HG03521 (cell line): ENCODE measurements at regions not wholly inside any gene's neighbourhood (a gene's known extent, or its start where the extent isn't known, plus 50 kb on each side); places are given as distances from the start of the nearest gene placed in this dataset.
"Not testable (repeated sequence)": the region's sequence is repeated elsewhere in the genome, so short reads cannot be mapped to it uniquely, and the experiment has no call there.

ENCODE experiments used
- ATAC-seq: cut with Tn5 transposase; IDR thresholded peaks from one replicate; pipeline ENCODE4 v1.9.1; 2021; ENCODE audit warnings: mild to moderate bottlenecking, moderate library complexity; ENCODE audit not compliant: unreplicated experiment

DNA sequence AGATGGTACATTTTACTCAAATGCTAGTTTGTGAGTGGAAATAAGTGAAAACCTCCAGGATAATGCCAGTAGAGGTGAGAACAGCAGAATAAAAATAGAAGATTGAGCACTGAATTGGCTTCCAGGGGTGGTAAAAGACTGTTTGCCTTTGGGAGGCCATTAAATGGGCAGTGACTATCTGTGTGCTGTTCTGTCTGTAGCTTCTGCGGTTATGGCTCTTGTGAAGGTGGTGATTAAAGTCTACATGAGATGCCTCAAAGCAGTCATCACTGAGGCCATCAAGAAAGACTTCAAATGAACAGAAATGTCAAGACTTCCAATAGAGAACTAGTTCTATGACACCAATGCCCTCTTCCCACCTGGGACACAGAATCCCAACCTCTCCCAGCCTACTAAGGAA is 108.8 kb downstream of the EFHB start:
- no peak for ATAC-seq

GRCh38 chr3:19822805-19823204 is 111.2 kb downstream of the EFHB start:
- ATAC-seq = no peak

- ATAC-seq = no peak
Measured at GRCh38 chr3:19816631-19817030, 117.4 kb downstream of the EFHB start.

DNA sequence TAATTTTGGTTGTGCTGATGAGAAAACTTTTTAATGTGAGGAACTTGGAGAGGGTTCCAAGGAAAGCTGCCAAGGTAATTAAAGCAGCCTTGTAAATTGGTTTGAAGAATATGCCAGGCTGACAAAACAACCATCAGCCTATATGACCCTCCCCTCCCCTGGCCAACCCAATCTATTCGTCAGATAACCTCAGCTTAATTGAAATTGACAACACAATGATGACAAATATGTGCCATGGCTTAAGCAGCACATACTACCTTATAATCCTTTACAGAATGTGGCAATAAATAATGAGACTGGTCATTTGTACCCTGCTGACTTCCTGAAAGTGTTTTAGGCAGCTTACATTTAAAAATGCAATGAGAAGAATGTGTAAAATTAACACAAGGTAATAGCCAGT is 118.2 kb downstream of the EFHB start:
- no peak for ATAC-seq

DNA sequence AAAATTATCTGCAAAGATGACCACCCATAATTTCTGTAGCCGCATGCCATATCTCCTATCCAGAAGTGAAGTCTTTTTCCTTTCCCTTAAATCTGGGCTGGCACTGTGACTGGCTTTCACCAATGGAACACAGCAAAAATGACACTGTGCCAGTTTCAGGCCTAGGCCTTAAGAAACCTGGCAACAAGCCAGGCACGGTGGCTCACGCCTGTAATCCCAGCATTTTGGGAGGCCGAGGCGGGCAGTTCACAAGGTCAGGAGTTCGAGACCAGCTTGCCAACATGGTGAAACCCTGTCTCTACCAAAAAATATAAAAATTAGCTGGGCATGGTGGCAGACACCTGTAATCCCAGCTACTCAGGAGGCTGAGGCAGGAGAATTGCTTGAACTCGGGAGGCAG is 120.3 kb downstream of the EFHB start:
- ATAC-seq = not testable (repeated sequence)

DNA sequence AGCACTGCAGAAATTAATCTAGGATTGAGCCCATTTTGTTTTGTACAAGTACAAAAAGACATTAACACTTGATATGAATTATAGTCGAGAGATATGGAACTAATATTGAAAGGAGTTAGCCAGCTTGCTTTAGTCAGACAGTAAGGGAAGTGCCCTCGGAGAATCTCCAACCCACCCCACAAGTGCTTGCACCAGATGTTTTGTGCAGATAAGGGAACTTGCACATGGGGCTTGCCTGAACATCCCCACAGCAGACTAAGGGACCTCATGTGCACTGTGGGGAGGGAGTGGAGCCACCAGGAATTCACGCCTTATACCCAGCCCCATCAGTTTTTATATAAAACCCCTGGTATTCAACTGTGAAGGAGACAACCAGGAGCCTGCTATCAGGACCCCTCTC is 122.3 kb downstream of the EFHB start:
- no peak for ATAC-seq

- no peak for ATAC-seq
Measured at GRCh38 chr3:19808834-19809233, 125.2 kb downstream of the EFHB start.

GRCh38 chr3:19799887-19800286 is 134.1 kb downstream of the EFHB start:
- ATAC-seq = no peak

DNA sequence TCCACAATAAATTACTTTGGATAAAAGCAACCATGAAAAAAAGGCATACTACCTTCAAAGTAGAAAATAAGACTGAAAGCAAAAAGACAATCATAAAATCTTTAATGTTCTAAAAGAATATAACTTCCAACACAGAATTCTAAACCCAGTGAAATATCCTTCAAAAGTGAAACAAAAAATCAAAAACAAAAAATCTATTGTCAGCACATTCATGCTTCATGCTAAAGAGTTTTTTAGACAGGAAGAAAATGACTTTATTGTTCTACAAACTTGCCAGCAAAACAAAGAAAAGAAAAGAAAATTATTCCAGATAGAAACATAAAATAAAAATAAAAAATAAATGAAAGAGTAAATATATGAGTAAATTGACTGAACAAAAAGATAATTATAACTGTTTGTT is 134.9 kb downstream of the EFHB start:
- ATAC-seq = no peak

DNA sequence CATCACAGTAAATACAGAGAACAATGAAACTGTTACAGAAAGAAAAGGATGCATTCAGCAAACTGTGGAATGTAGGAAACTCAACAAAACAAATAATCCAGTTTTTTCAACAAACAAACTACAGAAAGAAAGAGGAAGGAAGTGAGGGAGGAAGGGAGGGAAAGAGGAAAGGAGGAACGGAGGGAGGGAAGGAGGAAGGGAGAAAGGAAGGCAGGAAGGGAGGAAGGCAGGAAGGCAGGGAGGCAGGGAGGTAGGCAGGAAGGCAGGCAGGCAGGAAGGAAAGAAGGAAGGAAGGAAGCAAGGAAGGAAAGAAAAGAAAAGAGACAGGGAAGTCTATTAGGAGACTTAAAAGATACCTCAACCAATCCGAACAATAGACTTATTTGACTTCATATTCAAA is 135.7 kb downstream of the EFHB start:
- no peak for ATAC-seq

- no peak for ATAC-seq
Measured at GRCh38 chr3:19792388-19792787, 141.6 kb downstream of the EFHB start.

GRCh38 chr3:19775765-19776164 is 158.3 kb downstream of the EFHB start:
- ATAC-seq = no peak

DNA sequence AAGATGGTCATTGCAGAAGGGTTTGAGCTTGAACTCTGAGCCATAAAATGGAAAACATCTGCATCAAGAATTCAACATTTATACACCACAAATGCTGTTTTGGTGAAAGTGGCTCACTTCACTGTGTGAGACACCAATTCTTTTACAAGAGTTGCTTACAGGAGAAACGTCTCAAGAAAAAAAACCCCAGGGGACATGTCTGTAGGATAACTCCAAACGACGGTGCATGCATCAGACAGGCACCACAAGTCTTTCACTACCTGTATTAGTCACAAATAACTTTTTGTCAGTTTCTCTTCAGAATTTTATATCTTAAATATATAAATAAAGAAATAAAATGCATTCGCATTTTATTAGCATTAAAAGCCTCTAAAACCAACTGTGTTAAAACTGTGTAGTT is 164.3 kb downstream of the EFHB start:
- no peak for ATAC-seq

- ATAC-seq = no peak
Measured at GRCh38 chr3:19765954-19766353, 168.1 kb downstream of the EFHB start.

- no peak for ATAC-seq
Measured at GRCh38 chr3:19757773-19758172, 176.2 kb downstream of the EFHB start.

GRCh38 chr3:19749448-19750017 is 184.5 kb downstream of the EFHB start:
- no peak for ATAC-seq

GRCh38 chr3:19748782-19749447 is 185.1 kb downstream of the EFHB start:
- ATAC-seq = no peak

GRCh38 chr3:19744047-19744446 is 190.0 kb downstream of the EFHB start:
- no peak for ATAC-seq

- no peak for ATAC-seq
Measured at GRCh38 chr3:19742935-19743334, 191.1 kb downstream of the EFHB start.

DNA sequence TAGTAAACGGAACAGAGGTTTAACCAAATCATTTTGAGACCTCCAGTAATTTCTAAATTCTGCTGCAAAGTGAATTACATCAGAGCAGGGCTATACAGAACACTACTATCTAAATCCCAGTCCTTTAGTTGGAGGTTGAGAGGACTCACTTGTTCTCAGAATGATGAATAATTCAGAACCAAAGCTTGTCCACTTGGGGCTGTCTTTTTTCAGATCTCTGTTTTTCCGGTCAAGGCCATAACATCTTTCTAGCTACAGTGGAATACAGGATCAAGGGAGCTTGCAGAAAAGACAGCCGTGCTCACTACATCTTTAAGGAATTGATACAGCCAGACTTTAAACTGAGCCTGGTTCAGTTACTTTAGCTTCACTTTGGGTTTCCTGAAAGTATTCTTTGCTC is 194.5 kb downstream of the EFHB start:
- no peak for ATAC-seq

GRCh38 chr3:19738846-19739245 is 195.2 kb downstream of the EFHB start:
- ATAC-seq = no peak

GRCh38 chr3:19735111-19735510 is 198.9 kb downstream of the EFHB start:
- ATAC-seq = no peak

- ATAC-seq = no peak
Measured at GRCh38 chr3:19734453-19734852, 199.6 kb downstream of the EFHB start.
